ENCODE measurements at regions not wholly inside any gene's neighbourhood (a gene's known extent, or its start where the extent isn't known, plus 50 kb on each side); places are given as distances from the start of the nearest gene placed in this dataset.

DNA sequence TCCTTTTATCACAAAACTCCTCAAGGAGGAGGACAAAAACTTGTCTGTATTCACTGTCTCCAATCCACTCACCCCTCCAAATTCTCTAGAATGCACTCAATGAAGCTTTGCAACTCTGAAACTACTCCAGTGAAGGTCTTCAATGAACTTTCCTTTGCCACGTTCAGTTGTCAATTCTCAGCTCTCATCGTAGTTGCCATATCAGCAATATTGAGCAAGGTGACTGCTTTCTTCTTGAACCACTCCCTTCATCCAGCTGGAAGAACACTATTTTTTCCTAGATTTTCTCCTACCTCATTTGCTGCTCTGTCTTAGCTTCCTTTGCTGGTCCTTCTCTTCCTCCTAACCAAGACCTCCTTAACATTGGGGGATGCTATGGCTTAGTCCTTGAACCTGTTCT is 191.8 kb downstream of the KDR start:
- H2AFZ ChIP-seq (ENCODE audit: low read depth, low read length) = no peak overlapping the region
- H3K9ac ChIP-seq (ENCODE audit: low read depth, low read length) = no peak overlapping the region
- DNase-seq = no peak
- ATAC-seq (ENCODE audit: insufficient read depth, low read depth) = no peak
- no peaks in the 10 kb centered on the region for H3K36me3 ChIP-seq (ENCODE audit: insufficient read depth, low read length)
- no peak overlapping the region for H3K4me3 ChIP-seq (ENCODE audit: low read depth in 1 of 2, low read length in 2 of 2)
- H3K79me2 ChIP-seq (ENCODE audit: insufficient read depth, low read length) = no peaks in the 10 kb centered on the region
- H3K4me1 ChIP-seq (ENCODE audit: insufficient read depth, low read length) = no peaks in the 10 kb centered on the region
- H3K27me3 ChIP-seq (ENCODE audit: insufficient read depth, low read length, poor library complexity) = no peaks in the 10 kb centered on the region
- no peak overlapping the region for H3K4me2 ChIP-seq (ENCODE audit: insufficient read depth, low read length)
- H3K9me3 ChIP-seq (ENCODE audit: insufficient read depth, low read length, severe bottlenecking) = no peaks in the 10 kb centered on the region
- TF ChIP-seq, protein P1, sequence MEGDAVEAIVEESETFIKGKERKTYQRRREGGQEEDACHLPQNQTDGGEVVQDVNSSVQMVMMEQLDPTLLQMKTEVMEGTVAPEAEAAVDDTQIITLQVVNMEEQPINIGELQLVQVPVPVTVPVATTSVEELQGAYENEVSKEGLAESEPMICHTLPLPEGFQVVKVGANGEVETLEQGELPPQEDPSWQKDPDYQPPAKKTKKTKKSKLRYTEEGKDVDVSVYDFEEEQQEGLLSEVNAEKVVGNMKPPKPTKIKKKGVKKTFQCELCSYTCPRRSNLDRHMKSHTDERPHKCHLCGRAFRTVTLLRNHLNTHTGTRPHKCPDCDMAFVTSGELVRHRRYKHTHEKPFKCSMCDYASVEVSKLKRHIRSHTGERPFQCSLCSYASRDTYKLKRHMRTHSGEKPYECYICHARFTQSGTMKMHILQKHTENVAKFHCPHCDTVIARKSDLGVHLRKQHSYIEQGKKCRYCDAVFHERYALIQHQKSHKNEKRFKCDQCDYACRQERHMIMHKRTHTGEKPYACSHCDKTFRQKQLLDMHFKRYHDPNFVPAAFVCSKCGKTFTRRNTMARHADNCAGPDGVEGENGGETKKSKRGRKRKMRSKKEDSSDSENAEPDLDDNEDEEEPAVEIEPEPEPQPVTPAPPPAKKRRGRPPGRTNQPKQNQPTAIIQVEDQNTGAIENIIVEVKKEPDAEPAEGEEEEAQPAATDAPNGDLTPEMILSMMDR (IDR thresholded peaks at IDR 0.05; ENCODE audit: borderline replicate concordance, extremely low read depth, low read length, poor library complexity, severe bottlenecking) = no peak
- no peak for TF ChIP-seq EZH2 (IDR thresholded peaks at IDR 0.05; ENCODE audit: borderline replicate concordance, low read depth, low read length, severe bottlenecking)
- no peaks in the 10 kb centered on the region for H4K20me1 ChIP-seq (ENCODE audit: insufficient read depth, low read length)
- no peak overlapping the region for H3K27ac ChIP-seq (ENCODE audit: low read length)

GRCh38 chr4:54930226-54930625 is 195.2 kb downstream of the KDR start:
- Histone ChIP-seq H3K36me3 (ENCODE audit: insufficient read depth, low read length) (no peaks in the 10 kb centered on the region), H3K9ac (ENCODE audit: low read depth, low read length) (no peak overlapping the region), H3K4me3 (ENCODE audit: low read depth in 1 of 2, low read length in 2 of 2) (no peak overlapping the region), H3K27me3 (ENCODE audit: insufficient read depth, low read length, poor library complexity) (no peaks in the 10 kb centered on the region), H3K9me3 (ENCODE audit: insufficient read depth, low read length, severe bottlenecking) (peaks cover 3% of the 10 kb centered on the region), H4K20me1 (ENCODE audit: insufficient read depth, low read length) (no peaks in the 10 kb centered on the region), H3K27ac (ENCODE audit: low read length) (no peak overlapping the region), H3K4me2 (ENCODE audit: insufficient read depth, low read length) (no peak overlapping the region), H2AFZ (ENCODE audit: low read depth, low read length) (no peak overlapping the region), H3K4me1 (ENCODE audit: insufficient read depth, low read length) (no peaks in the 10 kb centered on the region), H3K79me2 (ENCODE audit: insufficient read depth, low read length) (no peaks in the 10 kb centered on the region)
- no peak for ATAC-seq (ENCODE audit: insufficient read depth, low read depth)
- TF ChIP-seq, protein P1 (IDR thresholded peaks at IDR 0.05; ENCODE audit: borderline replicate concordance, extremely low read depth, low read length, poor library complexity, severe bottlenecking) = no peak
- no peak for TF ChIP-seq EZH2 (IDR thresholded peaks at IDR 0.05; ENCODE audit: borderline replicate concordance, low read depth, low read length, severe bottlenecking)
- no peak for DNase-seq

DNA sequence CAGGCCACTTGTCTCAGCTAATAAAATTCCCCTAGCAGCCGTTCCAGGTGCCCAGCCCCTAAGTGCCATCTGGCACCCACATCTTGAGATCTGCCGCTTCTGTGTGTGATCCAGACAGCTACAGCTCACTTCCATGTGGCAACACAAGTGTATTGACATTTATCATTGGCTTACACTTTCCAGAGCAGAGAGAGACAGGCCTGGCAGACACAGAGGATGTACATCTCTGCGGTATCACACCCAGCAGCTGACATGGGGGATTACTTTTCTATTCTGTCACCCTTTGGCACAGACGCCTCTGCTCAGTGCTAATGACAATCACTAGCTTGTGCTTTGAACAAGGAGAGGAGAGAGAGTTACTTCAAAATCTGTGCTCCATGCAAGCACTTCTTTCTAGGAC is 195.9 kb downstream of the KDR start:
- H3K27ac ChIP-seq (ENCODE audit: low read length) = no peak overlapping the region
- TF ChIP-seq, protein P1 (IDR thresholded peaks at IDR 0.05; ENCODE audit: borderline replicate concordance, extremely low read depth, low read length, poor library complexity, severe bottlenecking) = no peak
- no peak for TF ChIP-seq EZH2 (IDR thresholded peaks at IDR 0.05; ENCODE audit: borderline replicate concordance, low read depth, low read length, severe bottlenecking)
- H3K9me3 ChIP-seq (ENCODE audit: insufficient read depth, low read length, severe bottlenecking) = peaks cover 3% of the 10 kb centered on the region
- H3K4me1 ChIP-seq (ENCODE audit: insufficient read depth, low read length) = no peaks in the 10 kb centered on the region
- DNase-seq (no peak), ATAC-seq (ENCODE audit: insufficient read depth, low read depth) (no peak)
- H3K4me3 ChIP-seq (ENCODE audit: low read depth in 1 of 2, low read length in 2 of 2) = no peak overlapping the region
- no peak overlapping the region for H3K9ac ChIP-seq (ENCODE audit: low read depth, low read length)
- no peak overlapping the region for H3K4me2 ChIP-seq (ENCODE audit: insufficient read depth, low read length)
- H3K27me3 ChIP-seq (ENCODE audit: insufficient read depth, low read length, poor library complexity) = no peaks in the 10 kb centered on the region
- no peaks in the 10 kb centered on the region for H3K79me2 ChIP-seq (ENCODE audit: insufficient read depth, low read length)
- H2AFZ ChIP-seq (ENCODE audit: low read depth, low read length) = no peak overlapping the region
- H3K36me3 ChIP-seq (ENCODE audit: insufficient read depth, low read length) = no peaks in the 10 kb centered on the region
- no peaks in the 10 kb centered on the region for H4K20me1 ChIP-seq (ENCODE audit: insufficient read depth, low read length)

GRCh38 chr4:54924891-54925290 is 200.5 kb downstream of the KDR start:
- Histone ChIP-seq H3K79me2 (ENCODE audit: insufficient read depth, low read length) (no peaks in the 10 kb centered on the region), H3K4me2 (ENCODE audit: insufficient read depth, low read length) (no peak overlapping the region), H3K4me3 (ENCODE audit: low read depth in 1 of 2, low read length in 2 of 2) (no peak overlapping the region), H3K9ac (ENCODE audit: low read depth, low read length) (no peak overlapping the region), H3K27ac (ENCODE audit: low read length) (no peak overlapping the region), H3K4me1 (ENCODE audit: insufficient read depth, low read length) (no peaks in the 10 kb centered on the region), H3K27me3 (ENCODE audit: insufficient read depth, low read length, poor library complexity) (no peaks in the 10 kb centered on the region), H3K9me3 (ENCODE audit: insufficient read depth, low read length, severe bottlenecking) (peaks cover 3% of the 10 kb centered on the region), H2AFZ (ENCODE audit: low read depth, low read length) (no peak overlapping the region), H4K20me1 (ENCODE audit: insufficient read depth, low read length) (no peaks in the 10 kb centered on the region), H3K36me3 (ENCODE audit: insufficient read depth, low read length) (no peaks in the 10 kb centered on the region)
- ATAC-seq (ENCODE audit: insufficient read depth, low read depth) (no peak), DNase-seq (no peak)
- TF ChIP-seq EZH2 (IDR thresholded peaks at IDR 0.05; ENCODE audit: borderline replicate concordance, low read depth, low read length, severe bottlenecking) = no peak
- TF ChIP-seq, protein P1 (IDR thresholded peaks at IDR 0.05; ENCODE audit: borderline replicate concordance, extremely low read depth, low read length, poor library complexity, severe bottlenecking) = no peak
